Activated B cell treated with CpG ODN at 0.5 μM for 24 hours (primary cell): ENCODE measurements at regions not wholly inside any gene's neighbourhood (a gene's known extent, or its start where the extent isn't known, plus 50 kb on each side); places are given as distances from the start of the nearest gene placed in this dataset.

ENCODE experiments used
- ATAC-seq: fragments of 200-7000 bp; cut with Tn5 transposase; one replicate; pipeline ENCODE4 v1.10.0; 2021; ENCODE audit warnings: low read depth, mild to moderate bottlenecking, moderate library complexity
- CTCF ChIA-PET: fragments of 350-600 bp; sonication (Branson Sonifier 250); formaldehyde crosslinking; loops from one replicate; lab custom pipeline; 2021; ENCODE audit warnings: antibody characterized with exemption; lab: Charles Lee
- POLR2A ChIA-PET: fragments of 350-600 bp; sonication (Branson Sonifier 250); formaldehyde crosslinking; loops from one replicate; lab custom pipeline; 2021; ENCODE audit warnings: antibody characterized with exemption; lab: Charles Lee
- DNase-seq: peaks from one replicate; pipeline ENCODE4 v3.0.0; 2022
- H3K27ac Mint-ChIP-seq: one replicate; pipeline ENCODE4 v1.8.0; 2020; ENCODE audit warnings: mixed read lengths
- H3K27me3 Mint-ChIP-seq: one replicate; pipeline ENCODE4 v1.8.0; 2021; ENCODE audit warnings: mixed read lengths
- H3K36me3 Mint-ChIP-seq: one replicate; pipeline ENCODE4 v1.8.0; 2021; ENCODE audit warnings: low read depth, mixed read lengths
- H3K4me1 Mint-ChIP-seq: one replicate; pipeline ENCODE4 v1.8.0; 2021; ENCODE audit warnings: mixed read lengths
- H3K4me3 Mint-ChIP-seq: one replicate; pipeline ENCODE4 v1.8.0; 2020; ENCODE audit warnings: mild to moderate bottlenecking, mixed read lengths
- H3K9me3 Mint-ChIP-seq: one replicate; pipeline ENCODE4 v1.8.0; 2020; ENCODE audit warnings: mixed read lengths
- intact Hi-C: fragments of 100-400 bp; cut with micrococcal nuclease; formaldehyde crosslinking; loops from one replicate; pipeline ENCODE4 v1.15.1; 2024
- TF ChIP-seq, protein P1 (sequence below): fragments of 200-600 bp; IDR thresholded peaks from one replicate; pipeline ENCODE4 v1.8.0; 2022; ENCODE audit warnings: antibody characterized with exemption, mild to moderate bottlenecking

DNA sequence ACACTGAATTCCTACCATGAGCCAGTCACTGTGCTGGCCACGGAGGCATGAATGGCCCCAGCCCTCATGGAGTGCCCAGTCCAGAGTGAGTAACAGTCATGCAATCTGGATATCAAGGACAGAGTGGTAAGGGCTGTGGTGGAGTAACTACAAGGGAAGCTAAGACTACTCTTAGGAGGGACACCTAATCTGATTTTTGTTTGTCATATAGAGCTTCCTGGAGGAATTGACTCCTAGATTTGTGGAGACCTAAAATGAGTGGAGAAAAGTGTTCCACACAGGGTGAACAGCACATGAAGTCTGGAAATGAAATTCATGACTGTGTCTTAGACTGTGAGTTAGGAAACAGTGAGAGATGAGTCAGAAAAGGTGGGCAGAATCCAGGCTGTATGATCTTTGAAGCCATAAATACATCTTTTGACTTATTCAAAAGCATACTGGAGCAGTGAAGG is 219.9 kb downstream of the NFKBIZ start:
- H3K27ac Mint-ChIP-seq, result no peak overlapping the region
- no peaks in the 10 kb centered on the region for H3K27me3 Mint-ChIP-seq
- no peak for ATAC-seq
- no peak for DNase-seq
- CTCF ChIA-PET, result no interaction called here
- TF ChIP-seq, protein P1, sequence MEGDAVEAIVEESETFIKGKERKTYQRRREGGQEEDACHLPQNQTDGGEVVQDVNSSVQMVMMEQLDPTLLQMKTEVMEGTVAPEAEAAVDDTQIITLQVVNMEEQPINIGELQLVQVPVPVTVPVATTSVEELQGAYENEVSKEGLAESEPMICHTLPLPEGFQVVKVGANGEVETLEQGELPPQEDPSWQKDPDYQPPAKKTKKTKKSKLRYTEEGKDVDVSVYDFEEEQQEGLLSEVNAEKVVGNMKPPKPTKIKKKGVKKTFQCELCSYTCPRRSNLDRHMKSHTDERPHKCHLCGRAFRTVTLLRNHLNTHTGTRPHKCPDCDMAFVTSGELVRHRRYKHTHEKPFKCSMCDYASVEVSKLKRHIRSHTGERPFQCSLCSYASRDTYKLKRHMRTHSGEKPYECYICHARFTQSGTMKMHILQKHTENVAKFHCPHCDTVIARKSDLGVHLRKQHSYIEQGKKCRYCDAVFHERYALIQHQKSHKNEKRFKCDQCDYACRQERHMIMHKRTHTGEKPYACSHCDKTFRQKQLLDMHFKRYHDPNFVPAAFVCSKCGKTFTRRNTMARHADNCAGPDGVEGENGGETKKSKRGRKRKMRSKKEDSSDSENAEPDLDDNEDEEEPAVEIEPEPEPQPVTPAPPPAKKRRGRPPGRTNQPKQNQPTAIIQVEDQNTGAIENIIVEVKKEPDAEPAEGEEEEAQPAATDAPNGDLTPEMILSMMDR, result no peak
- H3K4me3 Mint-ChIP-seq, result no peak overlapping the region
- peaks cover 4% of the 10 kb centered on the region for H3K4me1 Mint-ChIP-seq
- intact Hi-C loops, result no loop called here
- POLR2A ChIA-PET, result no interaction called here
- no peaks in the 10 kb centered on the region for H3K36me3 Mint-ChIP-seq
- H3K9me3 Mint-ChIP-seq, result no peaks in the 10 kb centered on the region

DNA sequence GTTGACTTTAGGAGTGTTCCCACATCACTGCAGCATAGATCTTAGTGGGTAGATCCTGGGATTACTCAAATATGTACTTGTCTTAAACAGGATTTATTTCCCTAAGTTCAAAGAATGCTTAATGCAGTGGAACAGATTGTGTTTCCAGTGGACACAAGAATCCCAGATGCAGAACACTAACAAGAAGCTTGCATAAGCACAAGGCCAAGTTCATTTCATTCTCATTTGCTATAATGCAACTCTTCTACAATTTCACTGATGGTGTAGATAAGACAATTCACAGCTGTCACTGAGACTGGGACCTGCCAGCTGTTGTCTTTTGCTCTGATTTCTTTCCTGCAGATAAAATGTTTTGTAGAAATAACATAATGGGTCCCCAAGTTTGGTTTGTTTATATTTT is 225.6 kb downstream of the NFKBIZ start:
- Mint-ChIP-seq H3K4me1 (peaks cover 18% of the 10 kb centered on the region), H3K9me3 (no peaks in the 10 kb centered on the region), H3K4me3 (no peak overlapping the region), H3K36me3 (no peaks in the 10 kb centered on the region), H3K27ac (peak overlapping the region; percentile 16), H3K27me3 (no peaks in the 10 kb centered on the region)
- ChIA-PET CTCF (no interaction called here), POLR2A (no interaction called here)
- ATAC-seq, result no peak
- TF ChIP-seq, protein P1, result no peak
- intact Hi-C loops, result loop anchor here (5.0 kb wide), 1 partner anchor 147 kb away; no protein-coding TSS in a partner anchor
- no peak for DNase-seq

DNA sequence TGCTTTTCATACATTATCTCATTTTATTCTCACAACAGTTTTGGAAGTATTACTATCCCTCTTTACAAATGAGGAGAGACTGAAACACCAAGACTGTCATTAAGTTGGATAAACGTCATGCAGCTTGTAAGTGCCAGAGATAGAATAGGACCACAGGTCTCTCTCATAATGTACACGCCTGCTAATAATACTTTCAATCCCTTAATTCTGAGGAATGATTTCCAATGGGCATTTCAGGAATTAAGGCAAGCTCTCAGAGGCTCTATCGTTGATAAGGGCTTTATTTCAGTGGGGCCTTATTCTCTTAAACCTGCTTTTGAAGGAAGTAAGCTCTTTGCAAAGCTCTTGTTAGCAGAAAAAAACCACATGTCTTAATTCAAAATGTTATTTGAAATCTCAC is 229.1 kb downstream of the NFKBIZ start:
- POLR2A ChIA-PET, result interaction anchor here (1.0 kb wide), 1 partner anchor 21 kb away, joined by 3 read pairs; no protein-coding TSS in a partner anchor
- CTCF ChIA-PET, result interaction anchor here (0.7 kb wide), 1 partner anchor 40 kb away, joined by 3 read pairs; no protein-coding TSS in a partner anchor
- H3K27ac Mint-ChIP-seq, result peak overlapping the region; percentile 87

GRCh38 chr3:102078854-102079808 is 229.8 kb downstream of the NFKBIZ start:
- Mint-ChIP-seq H3K27ac (peak overlapping the region; percentile 87), H3K27me3 (no peaks in the 10 kb centered on the region), H3K4me1 (peaks cover 37% of the 10 kb centered on the region), H3K36me3 (no peaks in the 10 kb centered on the region), H3K9me3 (no peaks in the 10 kb centered on the region), H3K4me3 (no peak overlapping the region)
- intact Hi-C loops, result loop anchor here (2.0 to 5.0 kb wide), 3 partner anchors 14 to 143 kb away; no protein-coding TSS in a partner anchor
- peak; percentile 49 for ATAC-seq
- DNase-seq, result no peak
- TF ChIP-seq, protein P1, result no peak
- POLR2A ChIA-PET, result interaction anchor here (0.7 to 1.0 kb wide), 2 partner anchors 21 kb away, joined by 3 to 4 read pairs; no protein-coding TSS in a partner anchor
- CTCF ChIA-PET, result interaction anchor here (0.7 kb wide), 1 partner anchor 39 kb away, joined by 3 read pairs; no protein-coding TSS in a partner anchor

More for the DNA sequence above, 229.1 kb downstream of the NFKBIZ start:
- no peak for ATAC-seq
- TF ChIP-seq, protein P1, result no peak
- H3K9me3 Mint-ChIP-seq, result no peaks in the 10 kb centered on the region
- H3K4me3 Mint-ChIP-seq, result no peak overlapping the region
- no peaks in the 10 kb centered on the region for H3K27me3 Mint-ChIP-seq
- DNase-seq, result no peak
- peaks cover 37% of the 10 kb centered on the region for H3K4me1 Mint-ChIP-seq
- intact Hi-C loops, result loop anchor here (2.0 to 5.0 kb wide), 3 partner anchors 14 to 144 kb away; no protein-coding TSS in a partner anchor
- no peaks in the 10 kb centered on the region for H3K36me3 Mint-ChIP-seq

GRCh38 chr3:102079809-102080197 is 230.5 kb downstream of the NFKBIZ start:
- TF ChIP-seq, protein P1, result no peak
- H3K4me3 Mint-ChIP-seq, result no peak overlapping the region
- ChIA-PET POLR2A (interaction anchor here (0.6 to 0.7 kb wide), 2 partner anchors 21 to 136 kb away, joined by 3 to 4 read pairs; no protein-coding TSS in a partner anchor), CTCF (no interaction called here)
- ATAC-seq, result no peak
- H3K4me1 Mint-ChIP-seq, result peaks cover 37% of the 10 kb centered on the region
- H3K36me3 Mint-ChIP-seq, result no peaks in the 10 kb centered on the region
- DNase-seq, result no peak
- intact Hi-C loops, result loop anchor here (2.0 to 5.0 kb wide), 3 partner anchors 13 to 142 kb away; no protein-coding TSS in a partner anchor
- H3K27ac Mint-ChIP-seq, result peak overlapping the region; percentile 87
- H3K9me3 Mint-ChIP-seq, result no peaks in the 10 kb centered on the region
- H3K27me3 Mint-ChIP-seq, result no peaks in the 10 kb centered on the region
